GM21526 (cell line): ENCODE measurements at regions not wholly inside any gene's neighbourhood (a gene's known extent, or its start where the extent isn't known, plus 50 kb on each side); places are given as distances from the start of the nearest gene placed in this dataset.
"Not testable (repeated sequence)": the region's sequence is repeated elsewhere in the genome, so short reads cannot be mapped to it uniquely, and the experiment has no call there.

Experiments
- ATAC-seq: cut with Tn5 transposase; IDR thresholded peaks from one replicate; pipeline ENCODE4 v1.9.1; 2021; ENCODE audit warnings: moderate library complexity; ENCODE audit not compliant: unreplicated experiment, low FRiP score

DNA sequence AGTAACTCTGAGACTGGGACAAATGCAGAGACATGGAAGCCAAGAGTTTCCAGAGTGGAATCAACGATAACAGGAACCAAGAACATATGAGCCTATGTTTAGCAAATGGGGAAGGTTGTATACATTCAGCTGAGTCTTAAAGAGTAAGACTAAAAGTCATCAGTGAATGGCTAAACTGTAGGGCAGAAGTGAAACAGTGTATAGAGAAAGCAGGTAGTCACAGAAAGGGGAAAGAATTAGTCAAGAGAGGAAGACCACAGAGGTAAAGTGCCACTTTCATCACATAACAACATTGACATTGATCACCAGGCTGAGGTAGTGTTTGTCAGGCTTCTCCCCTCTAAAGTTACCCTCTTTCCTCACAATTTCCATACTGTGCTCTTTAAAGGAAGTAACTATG is 306.5 kb upstream of the SPTLC3 start:
- no peak for ATAC-seq

DNA sequence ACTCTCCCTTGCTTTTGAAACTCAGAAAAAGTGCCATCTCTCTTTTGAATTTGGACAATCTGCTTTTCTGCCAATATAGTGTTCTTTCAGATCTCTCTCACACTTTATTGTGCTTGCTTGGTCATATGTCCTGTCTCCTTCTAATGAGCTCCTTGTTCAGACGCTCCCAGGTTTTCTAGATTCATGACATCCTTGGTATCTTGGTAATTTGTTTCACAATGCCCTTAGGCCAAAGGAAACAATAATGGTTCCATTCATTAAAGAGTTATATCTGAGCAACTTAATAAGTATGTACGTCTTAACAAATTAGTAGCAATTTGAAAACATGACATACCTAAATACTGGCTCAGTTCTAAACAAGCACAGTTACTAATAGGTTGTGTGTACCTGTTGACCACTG is 293.4 kb upstream of the SPTLC3 start:
- ATAC-seq, result no peak

DNA sequence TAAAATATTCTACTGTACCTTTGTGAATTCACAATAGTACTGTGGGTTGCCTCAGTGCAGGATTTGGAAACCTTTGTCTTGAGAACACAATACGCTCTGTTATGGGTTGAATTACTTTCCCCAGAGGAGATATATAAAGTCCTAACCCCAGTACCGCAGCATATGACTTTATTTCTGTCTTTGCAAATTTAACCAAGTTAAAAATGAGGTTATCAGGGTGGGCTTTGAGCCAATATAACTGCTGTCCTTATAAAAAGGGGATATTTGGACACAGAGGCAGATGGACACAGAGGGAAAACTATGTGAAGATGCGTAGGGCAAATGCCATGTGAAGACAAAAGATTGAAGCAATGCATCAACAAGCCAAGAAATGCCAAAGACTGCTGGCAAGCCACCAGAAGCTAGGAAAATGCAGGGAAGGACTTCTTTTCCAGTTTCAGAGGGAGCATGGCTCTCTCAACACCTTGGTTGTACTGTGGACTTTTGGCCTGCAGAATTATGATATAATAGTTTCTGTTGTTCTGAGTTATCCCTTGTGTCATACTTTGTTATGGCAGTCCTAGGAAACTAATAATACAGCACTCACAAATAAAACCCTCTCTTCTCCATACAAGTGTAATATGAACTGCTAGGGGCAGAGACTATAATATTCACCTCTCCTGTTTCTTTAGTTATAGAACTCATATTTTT is 292.6 kb upstream of the SPTLC3 start:
- no peak for ATAC-seq

DNA sequence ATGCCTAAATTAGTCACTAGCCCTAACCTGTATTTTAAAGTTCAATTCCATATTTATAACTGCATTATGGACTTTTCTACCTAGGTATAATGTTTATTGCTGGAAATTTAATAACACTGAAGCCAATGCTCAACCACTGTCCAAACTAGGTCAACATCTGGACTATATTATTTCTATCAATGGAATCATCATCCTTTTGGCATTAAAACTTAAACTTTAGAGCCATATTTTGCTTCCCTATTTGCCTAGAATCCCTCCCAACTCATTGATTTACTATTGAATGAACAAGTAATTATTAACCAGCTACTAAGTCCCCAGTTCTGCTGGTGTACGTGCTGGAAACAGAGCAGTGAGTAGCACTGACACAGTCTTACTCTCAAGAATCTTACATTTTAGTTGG is 291.7 kb upstream of the SPTLC3 start:
- no peak for ATAC-seq

DNA sequence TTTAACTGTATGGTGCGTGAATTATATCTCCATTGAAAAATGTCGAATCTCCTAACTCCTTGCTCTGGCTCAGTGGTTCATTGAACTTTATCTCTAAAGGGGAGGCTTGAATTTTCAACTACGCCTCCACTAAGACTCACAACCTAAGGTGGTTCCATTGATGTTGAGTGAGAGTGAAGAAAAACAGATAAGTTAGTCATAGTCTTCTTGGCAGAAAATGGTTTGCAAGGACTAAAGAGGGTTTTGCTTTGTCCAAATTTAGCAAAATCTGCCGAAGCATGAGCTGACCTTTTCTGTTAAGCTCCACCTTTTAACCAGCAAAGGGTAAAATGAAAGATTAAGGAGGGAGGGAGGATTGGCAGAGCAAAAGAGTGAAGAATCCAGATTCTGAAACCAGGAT is 290.2 kb upstream of the SPTLC3 start:
- no peak for ATAC-seq

DNA sequence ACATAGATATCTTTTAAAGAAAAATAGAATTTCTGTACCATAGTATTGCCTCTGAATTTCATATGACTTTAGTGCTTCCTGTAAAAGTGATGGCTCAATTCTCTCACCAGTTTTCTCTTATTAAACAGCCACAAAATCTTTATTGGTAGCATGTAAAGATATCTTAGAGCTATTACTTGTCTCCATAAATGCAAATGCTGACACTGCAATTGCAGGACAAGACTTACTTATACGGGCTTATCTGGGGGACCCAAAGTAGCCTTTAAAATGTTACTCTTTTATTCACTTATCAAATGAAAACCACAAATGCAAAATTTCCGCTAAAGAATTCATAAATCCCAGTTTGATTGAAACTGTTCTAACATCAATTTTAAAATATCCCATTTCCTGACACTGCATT is 287.1 kb upstream of the SPTLC3 start:
- ATAC-seq, result no peak

DNA sequence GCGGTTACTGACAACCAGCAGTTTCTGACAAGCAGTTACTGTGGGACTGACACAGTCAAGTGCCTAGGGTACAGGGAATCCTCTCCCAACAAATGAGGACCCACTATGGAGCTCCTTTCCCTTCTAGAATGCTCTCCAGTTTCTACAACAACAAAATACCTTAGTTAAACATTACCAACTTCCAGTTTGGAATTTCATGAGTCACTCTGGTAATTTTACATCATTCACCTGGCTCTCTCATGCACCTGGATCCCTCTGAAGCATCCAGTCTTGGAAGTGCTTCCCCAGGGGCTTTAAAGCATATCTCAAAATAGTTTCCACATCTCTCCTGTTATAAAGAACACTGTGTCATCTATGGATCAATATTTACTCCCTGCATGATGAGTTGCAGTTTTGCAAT is 286.7 kb upstream of the SPTLC3 start:
- ATAC-seq, result no peak

DNA sequence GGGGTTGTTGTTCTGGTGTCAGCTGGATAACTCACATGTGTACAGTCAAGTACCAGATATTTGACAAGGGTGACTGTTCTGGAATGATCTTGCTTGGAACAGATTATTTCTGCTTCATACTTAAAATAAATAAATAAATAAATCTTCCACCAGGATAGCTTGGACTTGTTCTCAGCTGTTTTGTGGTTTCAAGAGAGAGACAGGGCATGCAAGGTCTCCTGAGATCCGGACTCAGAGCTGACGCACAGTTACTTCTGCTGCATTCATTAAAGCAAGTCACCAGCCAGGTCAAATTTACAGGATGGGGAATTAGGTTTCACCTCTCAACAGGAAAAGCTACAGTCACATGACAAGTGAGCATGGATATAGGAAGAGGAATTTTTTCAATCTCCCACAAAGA is 285.0 kb upstream of the SPTLC3 start:
- ATAC-seq, result no peak

DNA sequence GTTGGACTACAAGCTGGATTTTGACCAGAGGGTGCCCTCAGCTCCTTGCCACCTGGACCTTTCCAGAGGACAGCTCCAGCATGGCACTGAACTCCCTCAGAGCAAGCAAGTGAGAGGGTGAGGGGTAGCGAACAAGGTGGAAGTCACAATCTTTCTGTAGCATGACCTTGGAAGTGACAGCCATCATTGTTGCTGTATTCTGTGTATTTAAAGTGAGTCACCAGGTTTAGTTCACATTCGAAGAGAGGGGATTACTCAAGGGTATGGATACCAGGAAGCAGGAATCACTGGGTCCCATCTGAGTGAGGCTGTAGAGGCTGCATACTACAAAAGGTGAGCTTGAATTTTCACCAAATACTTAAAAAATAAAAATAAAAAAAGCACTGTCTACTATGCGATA is 280.0 kb upstream of the SPTLC3 start:
- ATAC-seq, result no peak

DNA sequence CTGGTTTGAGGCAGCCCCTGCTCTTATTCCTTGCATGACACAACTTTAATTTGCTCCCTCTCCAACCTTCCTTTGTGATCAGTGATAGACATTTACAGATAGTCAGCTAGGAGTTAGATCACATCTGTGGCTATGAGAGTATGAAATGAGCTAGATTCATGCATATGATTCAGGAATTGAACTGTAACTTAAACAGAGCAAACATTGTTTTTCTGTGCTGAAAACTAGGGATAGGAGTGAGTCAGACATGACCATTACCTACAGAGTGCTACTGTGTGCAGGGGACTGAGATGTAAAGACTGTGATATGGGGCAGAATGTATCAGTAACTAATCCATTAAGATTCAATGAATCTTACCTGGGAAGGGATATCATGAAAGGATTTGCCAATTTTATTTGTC is 279.4 kb upstream of the SPTLC3 start:
- ATAC-seq, result no peak

DNA sequence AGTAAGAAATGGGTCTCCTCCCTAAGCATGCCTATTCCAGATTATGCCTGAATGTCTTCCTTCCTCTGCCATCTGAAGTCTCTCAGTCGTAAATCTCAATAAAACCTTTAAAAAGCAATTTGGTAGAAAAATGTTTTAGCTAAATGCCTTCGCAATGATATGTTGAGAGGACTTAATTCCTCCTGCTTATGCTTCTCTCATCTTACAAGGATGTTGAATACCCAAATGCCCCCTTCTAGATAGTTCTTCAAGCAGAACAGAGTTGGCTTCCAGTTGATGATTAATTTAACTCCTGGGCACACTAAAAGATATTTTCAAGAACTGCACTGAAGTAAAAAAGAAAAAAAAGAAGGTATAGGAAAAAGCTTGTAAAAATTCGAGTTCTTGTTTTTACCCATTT is 275.0 kb upstream of the SPTLC3 start:
- no peak for ATAC-seq

DNA sequence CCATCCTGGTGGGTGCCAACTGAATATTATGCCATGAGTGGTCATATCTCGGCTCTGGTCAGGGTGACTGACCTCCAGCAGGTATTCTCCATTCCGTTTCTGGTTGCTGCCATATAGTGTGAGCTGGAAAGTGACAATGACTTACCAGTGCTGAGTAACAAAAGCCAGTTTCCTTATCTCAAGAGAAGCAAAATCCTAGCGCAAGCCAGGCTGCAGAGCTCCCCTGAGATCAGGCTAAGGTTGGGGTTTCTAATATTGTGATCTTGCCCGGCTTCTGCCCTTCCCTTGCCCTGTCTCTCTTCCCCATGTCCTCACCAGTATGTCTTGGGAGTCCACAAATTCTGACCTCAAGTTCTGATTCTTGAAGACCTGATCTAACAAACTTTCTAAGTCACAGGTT is 271.3 kb upstream of the SPTLC3 start:
- ATAC-seq, result no peak

DNA sequence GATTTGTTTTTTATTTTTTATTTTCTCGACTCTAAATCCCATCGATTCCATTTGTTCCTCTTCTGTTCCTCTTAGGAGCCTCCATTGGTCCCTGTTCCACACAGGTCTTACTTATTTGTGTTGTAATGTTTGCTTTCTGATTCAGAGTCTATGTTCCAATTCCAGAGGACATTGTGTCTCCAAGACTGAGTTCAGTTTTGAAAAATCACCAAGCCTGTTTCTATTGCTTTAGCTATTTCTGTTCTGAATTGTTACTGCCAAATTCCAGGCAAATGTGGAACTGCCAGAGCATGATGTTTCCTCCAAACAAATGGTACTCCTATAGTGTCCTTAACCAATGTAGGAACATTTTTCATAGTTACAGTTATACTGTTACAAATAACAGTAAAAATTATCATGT is 270.9 kb upstream of the SPTLC3 start:
- ATAC-seq, result no peak

DNA sequence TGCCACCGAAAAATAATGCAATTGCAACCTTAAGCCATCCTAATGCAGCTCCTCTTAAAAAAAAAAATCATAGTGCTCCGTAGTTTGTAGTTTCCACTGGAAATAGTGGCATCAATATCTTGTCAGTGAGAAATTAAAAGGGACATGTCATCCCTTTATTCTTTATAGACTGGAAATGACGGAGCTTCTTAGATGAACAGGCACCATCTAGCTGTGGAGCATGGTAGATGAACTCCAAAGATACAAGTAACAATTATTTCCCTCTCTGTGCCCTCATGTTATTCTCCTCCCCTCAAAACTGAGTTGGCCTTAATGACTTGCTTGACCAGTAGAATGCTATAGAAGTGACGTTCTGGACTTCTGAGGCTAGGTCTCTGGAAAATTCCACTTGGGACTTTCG is 268.1 kb upstream of the SPTLC3 start:
- ATAC-seq, result no peak

DNA sequence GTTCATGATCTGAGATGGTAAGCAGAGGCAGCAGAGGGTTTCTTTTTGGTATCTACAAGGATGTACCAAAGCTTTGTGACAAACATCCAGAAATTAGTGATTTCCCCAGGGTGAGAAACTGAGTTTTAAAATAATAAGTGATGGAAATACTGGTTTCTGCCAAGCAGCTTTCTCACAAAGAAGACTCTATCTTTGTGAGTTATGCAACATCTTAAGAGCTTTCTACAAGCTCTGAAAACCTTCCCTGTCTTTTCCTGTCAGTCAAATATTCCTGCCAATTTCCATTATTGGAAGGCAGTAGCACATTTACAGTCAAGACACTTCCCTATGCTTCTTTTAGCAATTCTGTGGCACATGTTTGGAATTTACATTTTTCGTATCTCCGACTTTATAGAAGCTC is 264.7 kb upstream of the SPTLC3 start:
- ATAC-seq, result no peak

DNA sequence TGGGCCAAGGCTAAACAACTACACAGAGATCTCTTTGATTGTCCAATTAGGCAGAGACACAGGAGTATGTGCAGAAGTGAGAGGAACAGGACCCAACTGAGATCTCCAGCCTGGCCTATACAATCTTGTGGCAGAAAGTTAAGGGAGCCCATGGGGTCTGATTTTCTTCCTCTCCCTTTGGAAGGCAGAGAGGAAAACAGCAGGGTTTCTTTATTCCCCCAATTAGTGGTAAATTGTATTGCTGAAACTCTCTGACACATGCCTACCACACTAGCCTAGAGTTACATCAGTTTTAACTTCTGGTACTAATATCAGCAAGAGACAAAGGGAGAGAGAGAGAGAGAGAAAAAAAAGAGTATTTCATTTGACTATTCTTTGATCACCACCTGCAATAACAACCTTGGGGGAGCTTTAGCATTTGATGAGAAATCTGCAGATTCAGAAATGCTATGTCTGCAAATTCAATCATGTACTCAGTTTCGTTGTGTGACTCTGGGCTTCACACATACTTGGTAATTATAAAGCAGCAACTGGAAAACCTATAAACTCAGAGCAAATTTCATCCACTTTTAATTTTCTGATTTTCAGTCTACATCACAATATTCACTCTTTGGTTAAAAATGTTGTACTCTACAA is 260.3 kb upstream of the SPTLC3 start:
- ATAC-seq, result no peak

DNA sequence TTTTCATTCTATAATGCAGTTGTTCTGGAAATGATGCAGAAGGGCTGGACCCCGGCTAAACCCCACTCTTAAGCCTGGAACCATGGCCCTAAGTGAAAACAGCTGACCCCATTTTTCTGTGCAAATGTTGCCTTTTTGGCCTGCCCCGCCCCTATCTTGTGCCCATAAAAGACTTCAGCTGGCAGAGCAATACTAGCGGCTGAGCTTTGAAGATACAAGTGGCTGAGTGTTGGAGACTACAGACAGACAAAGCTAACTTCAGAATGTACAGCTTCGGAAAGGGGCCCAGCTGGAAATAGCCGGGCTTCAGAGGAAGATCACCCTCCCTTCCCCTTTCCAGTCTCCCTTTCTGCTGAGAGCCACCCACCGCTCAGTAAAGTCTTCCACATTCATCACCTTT is 258.6 kb upstream of the SPTLC3 start:
- no peak for ATAC-seq

DNA sequence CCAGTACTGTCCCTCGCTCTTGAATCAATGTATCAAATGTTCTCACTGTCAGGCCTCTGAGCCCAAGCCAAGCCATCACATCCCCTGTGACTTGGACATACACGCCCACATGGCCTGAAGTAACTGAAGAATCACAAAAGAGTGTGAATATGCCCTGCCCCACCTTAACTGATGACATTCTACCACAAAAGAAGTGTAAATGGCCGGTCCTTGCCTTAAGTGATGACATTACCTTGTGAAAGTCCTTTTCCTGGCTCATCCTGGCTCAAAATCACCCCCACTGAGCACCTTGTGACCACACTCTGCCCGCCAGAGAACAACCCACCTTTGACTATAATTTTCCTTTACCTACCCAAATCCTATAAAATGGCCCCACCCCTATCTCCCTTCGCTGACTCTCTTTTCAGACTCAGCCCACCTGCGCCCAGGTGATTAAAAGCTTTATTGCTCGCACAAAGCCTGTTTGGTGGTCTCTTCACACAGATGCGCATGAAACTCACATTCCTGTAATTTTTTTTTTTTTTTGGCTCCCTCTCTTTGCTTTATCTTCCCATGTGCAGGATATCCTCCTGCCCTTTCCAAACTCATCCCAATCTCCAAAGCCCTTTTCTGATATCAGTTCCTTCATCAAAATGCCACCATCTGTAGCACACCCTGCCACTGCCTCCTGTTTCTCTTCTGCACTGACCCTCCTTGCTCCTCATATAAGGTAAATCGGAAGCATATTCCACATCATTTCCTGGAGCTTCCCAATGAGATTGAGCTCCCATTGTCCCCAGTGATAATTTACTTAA is 255.7 kb upstream of the SPTLC3 start:
- ATAC-seq, result not testable (repeated sequence)

DNA sequence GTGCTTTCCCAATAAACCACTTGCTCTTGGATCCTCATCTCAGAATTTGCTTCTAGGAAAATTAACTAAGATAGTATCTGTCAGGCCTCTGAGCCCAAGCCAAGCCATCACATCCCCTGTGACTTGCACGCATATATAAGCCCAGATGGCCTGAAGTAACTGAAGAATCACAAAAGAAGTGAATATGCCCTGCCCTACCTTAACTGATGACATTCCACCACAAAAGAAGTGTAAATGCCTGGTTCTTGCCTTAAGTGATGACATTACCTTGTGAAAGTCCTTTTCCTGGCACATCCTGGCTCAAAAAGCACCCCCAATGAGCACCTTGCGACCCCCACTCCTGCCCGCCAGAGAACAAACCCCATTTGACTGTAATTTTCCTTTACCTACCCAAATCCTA is 255.0 kb upstream of the SPTLC3 start:
- ATAC-seq, result not testable (repeated sequence)

DNA sequence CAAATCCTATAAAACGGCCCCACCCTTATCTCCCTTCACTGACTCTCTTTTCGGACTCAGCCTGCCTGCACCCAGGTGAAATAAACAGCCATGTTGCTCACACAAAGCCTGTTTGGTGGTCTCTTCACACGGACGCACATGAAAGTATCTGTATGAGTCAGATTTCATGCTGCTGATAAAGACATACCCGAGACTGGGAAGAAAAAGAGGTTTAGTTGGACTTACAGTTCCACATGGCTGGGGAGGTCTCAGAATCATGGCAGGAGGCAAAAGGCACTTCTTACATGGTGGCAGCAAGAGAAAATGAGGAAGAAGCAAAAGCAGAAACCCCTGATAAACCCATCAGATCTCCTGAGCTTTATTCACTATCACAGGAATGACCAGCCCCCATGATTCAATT is 249.3 kb upstream of the SPTLC3 start:
- ATAC-seq, result not testable (repeated sequence)

DNA sequence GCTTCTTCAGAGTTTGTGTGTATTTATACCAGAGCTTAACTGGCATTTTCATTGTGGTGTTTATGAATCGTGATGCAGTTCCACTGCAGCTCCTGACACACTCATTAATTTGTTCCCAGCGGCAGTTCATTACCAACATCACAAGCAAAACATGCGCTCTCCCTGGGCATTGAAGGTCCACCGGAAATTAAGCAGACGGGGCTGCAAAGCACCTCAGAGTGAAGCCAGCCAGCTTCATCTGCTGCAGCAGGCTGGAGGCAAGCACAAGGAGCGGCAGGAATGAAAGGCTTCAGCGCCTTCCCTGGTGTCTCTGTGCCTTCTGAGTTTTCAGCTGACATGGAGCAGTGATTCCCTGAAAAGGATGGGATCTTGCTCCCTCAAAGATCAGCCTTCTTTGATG is 246.0 kb upstream of the SPTLC3 start:
- ATAC-seq, result no peak

DNA sequence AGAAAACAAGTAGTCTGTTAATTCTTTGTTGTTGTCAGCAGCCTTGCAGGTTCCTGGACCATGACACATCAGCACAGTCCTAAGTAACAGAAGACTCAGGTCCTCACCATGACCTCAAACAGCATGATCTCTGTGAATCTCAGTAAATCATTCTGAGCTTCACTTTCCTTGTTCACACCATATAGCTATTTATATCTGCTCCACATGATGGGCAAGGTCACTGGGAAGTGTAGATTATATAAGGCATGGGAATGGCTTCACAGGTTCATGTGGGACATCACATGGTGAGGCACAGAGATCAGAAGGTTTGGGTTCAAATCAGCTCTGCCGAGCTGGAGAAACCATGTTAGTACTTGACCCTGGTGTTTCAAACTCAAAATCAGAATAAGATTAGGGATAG is 245.4 kb upstream of the SPTLC3 start:
- ATAC-seq, result no peak
